HEK293 (cell line): ENCODE measurements at regions not wholly inside any gene's neighbourhood (a gene's known extent, or its start where the extent isn't known, plus 50 kb on each side); places are given as distances from the start of the nearest gene placed in this dataset.

Experiments used
- BCL11A ChIP-seq: fragments of 450-650 bp; formaldehyde crosslinking; IDR thresholded peaks from 2 replicates; pipeline ENCODE4 v1.5.1; 2016; ENCODE audit warnings: low read depth, missing biosample characterization, missing genetic modification characterization
- CTCF ChIP-seq: fragments of 450-650 bp; formaldehyde crosslinking; IDR thresholded peaks from 2 replicates; pipeline ENCODE4 v1.5.1; 2016; ENCODE audit warnings: missing biosample characterization, missing genetic modification characterization
- ELK4 ChIP-seq: IDR thresholded peaks from 2 replicates; pipeline ENCODE4 v1.6.1; 2011; ENCODE audit warnings: mild to moderate bottlenecking, low read depth, low read length, borderline replicate concordance
- PRDM10 ChIP-seq: fragments of 450-650 bp; formaldehyde crosslinking; IDR thresholded peaks from 2 replicates; pipeline ENCODE4 v1.5.1; 2016; ENCODE audit warnings: missing biosample characterization, missing genetic modification characterization
- REST ChIP-seq: fragments of 450-650 bp; formaldehyde crosslinking; IDR thresholded peaks from 2 replicates; pipeline ENCODE4 v1.5.1; 2016; ENCODE audit warnings: missing biosample characterization, missing genetic modification characterization
- ZBTB21 ChIP-seq: fragments of 450-650 bp; formaldehyde crosslinking; IDR thresholded peaks from 2 replicates; pipeline ENCODE4 v1.5.1; 2017; ENCODE audit warnings: missing biosample characterization, missing genetic modification characterization
- ZNF140 ChIP-seq: fragments of 450-650 bp; formaldehyde crosslinking; IDR thresholded peaks from 2 replicates; pipeline ENCODE4 v1.5.1; 2016; ENCODE audit warnings: missing biosample characterization, missing genetic modification characterization
- ZNF155 ChIP-seq: fragments of 450-650 bp; formaldehyde crosslinking; IDR thresholded peaks from 2 replicates; pipeline ENCODE4 v1.5.1; 2016; ENCODE audit warnings: missing biosample characterization, missing genetic modification characterization
- ZNF174 ChIP-seq: fragments of 450-650 bp; formaldehyde crosslinking; IDR thresholded peaks from 2 replicates; pipeline ENCODE4 v1.5.0; 2017; ENCODE audit warnings: missing biosample characterization, mild to moderate bottlenecking, missing genetic modification characterization
- ZNF175 ChIP-seq: fragments of 450-650 bp; formaldehyde crosslinking; IDR thresholded peaks from 2 replicates; pipeline ENCODE4 v1.5.1; 2016; ENCODE audit warnings: missing biosample characterization, missing genetic modification characterization
- ZSCAN30 ChIP-seq: fragments of 450-650 bp; IDR thresholded peaks from 2 replicates; pipeline ENCODE4 v1.5.1; 2018; ENCODE audit warnings: missing biosample characterization, mild to moderate bottlenecking, missing genetic modification characterization, moderate library complexity

- TF ChIP-seq ZBTB21 (tag by site-specific recombination) (no peak), ZSCAN30 (no peak), ZNF140 (tag by site-specific recombination) (no peak), REST (tag by site-specific recombination) (no peak), ZNF174 (tag by site-specific recombination) (no peak), CTCF (peak; percentile 34; the same call in 1 of the 2 replicates), ZNF175 (tag by site-specific recombination) (no peak), PRDM10 (no peak), ZNF155 (tag by site-specific recombination) (no peak), ELK4 (no peak), BCL11A (tag by site-specific recombination) (no peak)
Measured at GRCh38 chr20:40741507-40742106, 52.6 kb upstream of the MAFB start.
